ENCODE measurements at regions not wholly inside any gene's neighbourhood (a gene's known extent, or its start where the extent isn't known, plus 50 kb on each side); places are given as distances from the start of the nearest gene placed in this dataset.
A peak's percentile ranks its signal among the peaks of the same experiment; 100 is the strongest.

GRCh38 chr5:125530833-125531615, 784.6 kb upstream of the ZNF608 start:
- H3K27ac ChIP-seq: no peak overlapping the region
- TF ChIP-seq CTCF (conservative IDR thresholded peaks at IDR 0.05): no peak

GRCh38 chr5:125536095-125536494, 789.7 kb upstream of the ZNF608 start:
- no peak for TF ChIP-seq CTCF (conservative IDR thresholded peaks at IDR 0.05)
- H3K27ac ChIP-seq: no peak overlapping the region

- no peak overlapping the region for H3K27ac ChIP-seq
Observed at GRCh38 chr5:125536582-125536981, 790.1 kb upstream of the ZNF608 start.

GRCh38 chr5:125537661-125538060, 791.2 kb upstream of the ZNF608 start:
- no peak overlapping the region for H3K27ac ChIP-seq
- TF ChIP-seq CTCF (conservative IDR thresholded peaks at IDR 0.05): no peak

More at GRCh38 chr5:125536582-125536981, 790.1 kb upstream of the ZNF608 start:
- TF ChIP-seq CTCF (conservative IDR thresholded peaks at IDR 0.05): no peak

- no peak overlapping the region for H3K27ac ChIP-seq
- TF ChIP-seq CTCF (conservative IDR thresholded peaks at IDR 0.05): no peak
Observed at GRCh38 chr5:125538469-125538868, 792.0 kb upstream of the ZNF608 start.

GRCh38 chr5:125541085-125541484, 794.6 kb upstream of the ZNF608 start:
- TF ChIP-seq CTCF (conservative IDR thresholded peaks at IDR 0.05): no peak
- no peak overlapping the region for H3K27ac ChIP-seq

- H3K27ac ChIP-seq: peak overlapping the region; percentile 22; the same call in 1 of the 2 replicates
- no peak for TF ChIP-seq CTCF (conservative IDR thresholded peaks at IDR 0.05)
Observed at GRCh38 chr5:125549322-125549911, 803.0 kb upstream of the ZNF608 start.

Data from VCaP (cell line).